GM12878 (cell line): ENCODE measurements at regions not wholly inside any gene's neighbourhood (a gene's known extent, or its start where the extent isn't known, plus 50 kb on each side); places are given as distances from the start of the nearest gene placed in this dataset.

Experiments
- ATAC-seq: fragments of 200-7000 bp; cut with Tn5 transposase; 3 replicates; pipeline ENCODE4 v1.9.1; 2020; ENCODE audit warnings: mild to moderate bottlenecking, moderate library complexity
- BruUV-seq: library from RNA; stranded (reverse); fragments of 400-500 nt; replicated peaks from 2 replicates; lab custom pipeline; 2021; lab: Mats Ljungman, UMichigan
- CTCF ChIA-PET: fragments of 300-600 bp; sonication (Branson Sonifier 250); formaldehyde crosslinking; extraction: SDS; loops from one replicate; lab custom pipeline; 2021; ENCODE audit warnings: inconsistent platforms; lab: Yijun Ruan, JAX
- POLR2A ChIA-PET: fragments of 350-600 bp; formaldehyde crosslinking; extraction: SDS; loops from one replicate; lab custom pipeline; 2021; ENCODE audit warnings: inconsistent platforms; lab: Charles Lee
- RAD21 ChIA-PET: fragments of 300-600 bp; sonication (Branson Sonifier 250); formaldehyde crosslinking; loops from one replicate; lab custom pipeline; 2023; ENCODE audit warnings: antibody characterized with exemption; ENCODE audit not compliant: unreplicated experiment; lab: Charles Lee
- SMC1A ChIA-PET: fragments of 300-600 bp; sonication (Branson Sonifier 250); formaldehyde crosslinking; loops from one replicate; lab custom pipeline; 2023; ENCODE audit not compliant: unreplicated experiment, uncharacterized antibody; lab: Charles Lee
- DNase-seq: peaks from one replicate; pipeline ENCODE4 v3.0.0-alpha.2; 2011; ENCODE audit warnings: low read depth, low spot score
- FAIRE-seq: peaks from 3 replicates; lab custom pipeline; 2011; peaks lifted over from hg19 to GRCh38; lab: Jason Lieb, UNC
- H2AFZ ChIP-seq: 2 replicates; pipeline ENCODE4 v1.6.0; 2011; ENCODE audit warnings: low read depth, low read length, control low read depth; ENCODE audit not compliant: control insufficient read depth
- H3K27ac ChIP-seq: 2 replicates; pipeline ENCODE4 v1.5.1; 2011; ENCODE audit warnings: control low read depth; ENCODE audit not compliant: control insufficient read depth, insufficient read depth
- H3K27me3 ChIP-seq, 2 experiments: replicated peaks in 1 of 2; 2 replicates each; pipeline versions ENCODE4 v1.6.0 to v1.6.1; 2011; ENCODE audit warnings: low read length in 1 of 2; ENCODE audit not compliant: control insufficient read depth in 2 of 2, insufficient read depth in 2 of 2
- H3K36me3 ChIP-seq, 2 experiments: 2 replicates each; pipeline ENCODE4 v1.5.1; 2011; ENCODE audit warnings: low read length in 1 of 2; ENCODE audit not compliant: control insufficient read depth in 2 of 2, insufficient read depth in 2 of 2
- H3K4me1 ChIP-seq: 2 replicates; pipeline ENCODE4 v1.6.1; 2011; ENCODE audit warnings: mild to moderate bottlenecking, low read length, moderate library complexity, mixed read lengths; ENCODE audit not compliant: control insufficient read depth, insufficient read depth
- H3K4me2 ChIP-seq: 2 replicates; pipeline ENCODE4 v1.6.0; 2011; ENCODE audit warnings: control low read depth; ENCODE audit not compliant: control insufficient read depth, insufficient read depth
- H3K4me3 ChIP-seq: fragments of 200-600 bp; sonication (generic); 2 replicates; pipeline ENCODE4 v1.5.1; 2016
- H3K79me2 ChIP-seq: 2 replicates; pipeline ENCODE4 v1.6.0; 2011; ENCODE audit warnings: low read length; ENCODE audit not compliant: control insufficient read depth, insufficient read depth
- H3K9ac ChIP-seq: 2 replicates; pipeline ENCODE4 v1.8.0; 2011; ENCODE audit warnings: low read length, control low read depth, mixed read lengths; ENCODE audit not compliant: control insufficient read depth, insufficient read depth
- H3K9me3 ChIP-seq: replicated peaks from 3 replicates; pipeline ENCODE4 v1.5.1; 2011; ENCODE audit warnings: mild to moderate bottlenecking, low read length; ENCODE audit not compliant: control insufficient read depth, insufficient read depth
- H4K20me1 ChIP-seq: 2 replicates; pipeline ENCODE4 v1.6.0; 2011; ENCODE audit not compliant: control insufficient read depth, insufficient read depth
- CBX3 ChIP-seq: fragments of 200-600 bp; sonication (generic); IDR thresholded peaks from 2 replicates; pipeline ENCODE4 v1.6.1; 2016; ENCODE audit warnings: low read depth, borderline replicate concordance
- CUX1 ChIP-seq: IDR thresholded peaks from 2 replicates; pipeline ENCODE4 v1.6.1; 2012; ENCODE audit warnings: improper control_type of control experiment, low read depth, low read length; ENCODE audit not compliant: insufficient replicate concordance
- ETV6 ChIP-seq, 2 experiments: fragments of 450-650 bp in 1 of 2; IDR thresholded peaks in 1 of 2; conservative IDR thresholded peaks in 1 of 2; 2 replicates each; pipeline ENCODE4 v1.6.1; 2014; ENCODE audit warnings: antibody characterized with exemption in 1 of 2, borderline replicate concordance in 1 of 2, low read depth in 1 of 2, mild to moderate bottlenecking in 1 of 2, moderate library complexity in 1 of 2
- FOXM1 ChIP-seq: IDR thresholded peaks from 2 replicates; pipeline ENCODE4 v1.6.1; 2012; ENCODE audit warnings: low read depth, mild to moderate bottlenecking, inconsistent platforms, low read length, moderate library complexity
- MEF2A ChIP-seq: IDR thresholded peaks from 2 replicates; pipeline ENCODE4 v1.6.1; 2011; ENCODE audit warnings: low read depth, mild to moderate bottlenecking, low read length, moderate library complexity; ENCODE audit not compliant: insufficient read depth
- NR2C1 ChIP-seq: fragments of 450-650 bp; IDR thresholded peaks from 2 replicates; pipeline ENCODE4 v1.6.1; 2017; ENCODE audit warnings: antibody characterized with exemption, mild to moderate bottlenecking, moderate library complexity
- SREBF1 ChIP-seq: IDR thresholded peaks from 2 replicates; pipeline ENCODE4 v1.6.1; 2012; ENCODE audit warnings: mild to moderate bottlenecking, low read length
- ZBTB40 ChIP-seq: fragments of 450-650 bp; IDR thresholded peaks from 2 replicates; pipeline ENCODE4 v1.6.1; 2016; ENCODE audit warnings: mild to moderate bottlenecking, moderate library complexity, borderline replicate concordance
- ZNF384 ChIP-seq: IDR thresholded peaks from 2 replicates; pipeline ENCODE4 v1.6.1; 2012; ENCODE audit warnings: low read depth, mild to moderate bottlenecking, low read length, improper control_type of control experiment, borderline replicate concordance
- ZSCAN29 ChIP-seq: fragments of 450-650 bp; IDR thresholded peaks from 2 replicates; pipeline ENCODE4 v1.6.1; 2017; ENCODE audit warnings: mild to moderate bottlenecking, moderate library complexity
- WGBS: methylation state at CpG from one replicate; pipeline ENCODE4 v1.1.6; 2016; ENCODE audit warnings: low lambda C conversion rate; ENCODE audit not compliant: insufficient replicate concordance, insufficient coverage; ENCODE audit errors: missing lambda C conversion rate; 5-methylcytosine and 5-hydroxymethylcytosine counted together
- in situ Hi-C: fragments of 300-500 bp; cut with MboI; formaldehyde crosslinking; loops from 9 replicates; pipeline ENCODE4 v1.14.3; 2018; ENCODE audit warnings: mixed read lengths
- intact Hi-C: fragments of 100-400 bp; cut with micrococcal nuclease; formaldehyde crosslinking; loops from one replicate; pipeline ENCODE4 v1.14.2; 2022; ENCODE audit not compliant: unreplicated experiment
- TF ChIP-seq, protein P1 (sequence below): fragments of 450-650 bp; IDR thresholded peaks from 2 replicates; pipeline ENCODE4 v1.6.1; 2016; ENCODE audit warnings: mild to moderate bottlenecking

- TF ChIP-seq, protein P1, sequence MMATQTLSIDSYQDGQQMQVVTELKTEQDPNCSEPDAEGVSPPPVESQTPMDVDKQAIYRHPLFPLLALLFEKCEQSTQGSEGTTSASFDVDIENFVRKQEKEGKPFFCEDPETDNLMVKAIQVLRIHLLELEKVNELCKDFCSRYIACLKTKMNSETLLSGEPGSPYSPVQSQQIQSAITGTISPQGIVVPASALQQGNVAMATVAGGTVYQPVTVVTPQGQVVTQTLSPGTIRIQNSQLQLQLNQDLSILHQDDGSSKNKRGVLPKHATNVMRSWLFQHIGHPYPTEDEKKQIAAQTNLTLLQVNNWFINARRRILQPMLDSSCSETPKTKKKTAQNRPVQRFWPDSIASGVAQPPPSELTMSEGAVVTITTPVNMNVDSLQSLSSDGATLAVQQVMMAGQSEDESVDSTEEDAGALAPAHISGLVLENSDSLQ, result no peak
- TF ChIP-seq ZNF384 (no peak), CBX3 (no peak), ETV6 (conservative IDR thresholded peaks at IDR 0.05 in 1 of 2, IDR thresholded peaks at IDR 0.05 in 1 of 2; ENCODE audit: borderline replicate concordance in 1 of 2, low read depth in 1 of 2) (no peak)
Measured at GRCh38 chr20:60274717-60275116, 316.5 kb downstream of the CDH26 start (continued).

GRCh38 chr20:60281295-60281694, 323.1 kb downstream of the CDH26 start:
- intact Hi-C loops, result no loop called here
- Histone ChIP-seq H3K4me2 (no peak overlapping the region), H3K4me3 (no peak overlapping the region), H3K27me3 (no peaks in the 10 kb centered on the region), H3K36me3 (no peaks in the 10 kb centered on the region), H3K9me3 (no peaks in the 10 kb centered on the region; the same call in 2 of the 3 replicates), H4K20me1 (no peaks in the 10 kb centered on the region), H3K27ac (no peak overlapping the region), H3K9ac (no peak overlapping the region), H3K79me2 (no peaks in the 10 kb centered on the region), H3K4me1 (no peaks in the 10 kb centered on the region), H2AFZ (no peak overlapping the region)
- DNase-seq, result no peak
- no TSS peak for BruUV-seq
- CTCF ChIA-PET, result interaction anchor here (0.6 kb wide), 1 partner anchor 71 kb away, joined by 3 read pairs; no protein-coding TSS in a partner anchor
- RAD21 ChIA-PET, result no interaction called here
- POLR2A ChIA-PET, result no interaction called here
- in situ Hi-C loops, result no loop called here
- ATAC-seq, result no peak
- FAIRE-seq, result no peak
- SMC1A ChIA-PET, result no interaction called here
- 32% methylated on average over 6 of the region's 6 CpGs for WGBS
- no peak for TF ChIP-seq SREBF1
- no peak for TF ChIP-seq CUX1
- no peak for TF ChIP-seq NR2C1
- TF ChIP-seq ZSCAN29, result no peak
- TF ChIP-seq ZBTB40, result no peak
- no peak for TF ChIP-seq MEF2A
- no peak for TF ChIP-seq FOXM1
